A204.1 (cell line): ENCODE measurements at regions not wholly inside any gene's neighbourhood (a gene's known extent, or its start where the extent isn't known, plus 50 kb on each side); places are given as distances from the start of the nearest gene placed in this dataset.

Experiments used
- FAIRE-seq: peaks from 2 replicates; lab custom pipeline; 2012; peaks lifted over from hg19 to GRCh38; lab: Jason Lieb, UNC

GRCh38 chr1:102071451-102071850 is 74.7 kb upstream of the OLFM3 start:
- no peak for FAIRE-seq

GRCh38 chr1:102050556-102050955 is 53.8 kb upstream of the OLFM3 start:
- FAIRE-seq, result no peak

GRCh38 chr1:102047724-102048123 is 51.0 kb upstream of the OLFM3 start:
- no peak for FAIRE-seq
